Endometrial microvascular endothelial cells (primary cell): ENCODE measurements at regions not wholly inside any gene's neighbourhood (a gene's known extent, or its start where the extent isn't known, plus 50 kb on each side); places are given as distances from the start of the nearest gene placed in this dataset.

Experiments used
- in situ Hi-C: cut with HindIII; loops from 2 replicates; pipeline ENCODE4 v1.10.0; 2017; ENCODE audit warnings: low sequenced_read_pairs, low pct_unique_long_range_greater_than_20kb; ENCODE audit errors: inconsistent ontology term

GRCh38 chr4:19372390-19372789, 879.3 kb upstream of the SLIT2 start:
- in situ Hi-C loops: no loop called here

GRCh38 chr4:19368800-19369199, 882.9 kb upstream of the SLIT2 start:
- in situ Hi-C loops: no loop called here

GRCh38 chr4:19366916-19367315, 884.8 kb upstream of the SLIT2 start:
- in situ Hi-C loops: no loop called here

GRCh38 chr4:19358015-19358414, 893.7 kb upstream of the SLIT2 start:
- in situ Hi-C loops: no loop called here

- in situ Hi-C loops: no loop called here
Measured at GRCh38 chr4:19349416-19349815, 902.3 kb upstream of the SLIT2 start.

GRCh38 chr4:19348746-19349145, 903.0 kb upstream of the SLIT2 start:
- in situ Hi-C loops: no loop called here

- in situ Hi-C loops: no loop called here
Measured at GRCh38 chr4:19346636-19347035, 905.1 kb upstream of the SLIT2 start.

GRCh38 chr4:19329631-19330030, 922.1 kb upstream of the SLIT2 start:
- in situ Hi-C loops: no loop called here

- in situ Hi-C loops: no loop called here
Measured at GRCh38 chr4:19329077-19329476, 922.6 kb upstream of the SLIT2 start.

GRCh38 chr4:19327364-19327763, 924.3 kb upstream of the SLIT2 start:
- in situ Hi-C loops: no loop called here

GRCh38 chr4:19324184-19324583, 927.5 kb upstream of the SLIT2 start:
- in situ Hi-C loops: no loop called here

- in situ Hi-C loops: no loop called here
Measured at GRCh38 chr4:19319607-19320006, 932.1 kb upstream of the SLIT2 start.

- in situ Hi-C loops: no loop called here
Measured at GRCh38 chr4:19317377-19317776, 934.3 kb upstream of the SLIT2 start.

- in situ Hi-C loops: no loop called here
Measured at GRCh38 chr4:19314116-19314515, 937.6 kb upstream of the SLIT2 start.

GRCh38 chr4:19309378-19309777, 942.3 kb upstream of the SLIT2 start:
- in situ Hi-C loops: no loop called here

- in situ Hi-C loops: no loop called here
Measured at GRCh38 chr4:19304028-19304427, 947.7 kb upstream of the SLIT2 start.

- in situ Hi-C loops: no loop called here
Measured at GRCh38 chr4:19301527-19301926, 950.2 kb upstream of the SLIT2 start.

- in situ Hi-C loops: no loop called here
Measured at GRCh38 chr4:19300213-19300612, 951.5 kb upstream of the SLIT2 start.

- in situ Hi-C loops: no loop called here
Measured at GRCh38 chr4:19298998-19299397, 952.7 kb upstream of the SLIT2 start.

GRCh38 chr4:19293781-19294180, 957.9 kb upstream of the SLIT2 start:
- in situ Hi-C loops: no loop called here

- in situ Hi-C loops: no loop called here
Measured at GRCh38 chr4:19293080-19293479, 958.6 kb upstream of the SLIT2 start.

GRCh38 chr4:19286924-19287323, 964.8 kb upstream of the SLIT2 start:
- in situ Hi-C loops: no loop called here
